ENCODE measurements at regions not wholly inside any gene's neighbourhood (a gene's known extent, or its start where the extent isn't known, plus 50 kb on each side); places are given as distances from the start of the nearest gene placed in this dataset.

DNA sequence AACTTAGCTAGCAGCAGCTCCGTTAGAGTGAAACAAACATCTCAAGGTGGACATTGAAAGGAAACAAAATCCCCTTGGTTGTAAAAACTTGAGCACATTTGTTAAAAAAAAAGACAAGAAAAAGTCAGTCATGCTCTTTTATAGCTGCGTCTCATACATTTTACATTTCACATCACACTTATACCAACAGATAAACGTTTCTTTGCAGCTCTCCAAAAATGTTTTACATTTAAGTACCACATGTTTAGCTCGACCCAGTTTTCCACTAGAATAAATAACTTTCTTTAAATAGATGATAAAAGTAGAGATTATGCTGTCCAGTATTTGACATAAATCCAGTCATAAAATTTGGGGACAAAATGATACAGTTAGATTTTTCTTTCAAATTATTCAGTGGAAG lies 297.0 kb upstream of the ST6GAL2 start:
- TF ChIP-seq CTCF (conservative IDR thresholded peaks at IDR 0.05; ENCODE audit: low read depth in 2 of 2): no peak
- TF ChIP-seq EZH2phosphoT487 (IDR thresholded peaks at IDR 0.05; ENCODE audit: unreplicated experiment): no peak
- no peak for TF ChIP-seq EZH2 (IDR thresholded peaks at IDR 0.05; ENCODE audit: low read depth, unreplicated experiment)
- no peak for TF ChIP-seq POLR2AphosphoS5 (IDR thresholded peaks at IDR 0.05; ENCODE audit: low read depth)
- TF ChIP-seq, protein P1, sequence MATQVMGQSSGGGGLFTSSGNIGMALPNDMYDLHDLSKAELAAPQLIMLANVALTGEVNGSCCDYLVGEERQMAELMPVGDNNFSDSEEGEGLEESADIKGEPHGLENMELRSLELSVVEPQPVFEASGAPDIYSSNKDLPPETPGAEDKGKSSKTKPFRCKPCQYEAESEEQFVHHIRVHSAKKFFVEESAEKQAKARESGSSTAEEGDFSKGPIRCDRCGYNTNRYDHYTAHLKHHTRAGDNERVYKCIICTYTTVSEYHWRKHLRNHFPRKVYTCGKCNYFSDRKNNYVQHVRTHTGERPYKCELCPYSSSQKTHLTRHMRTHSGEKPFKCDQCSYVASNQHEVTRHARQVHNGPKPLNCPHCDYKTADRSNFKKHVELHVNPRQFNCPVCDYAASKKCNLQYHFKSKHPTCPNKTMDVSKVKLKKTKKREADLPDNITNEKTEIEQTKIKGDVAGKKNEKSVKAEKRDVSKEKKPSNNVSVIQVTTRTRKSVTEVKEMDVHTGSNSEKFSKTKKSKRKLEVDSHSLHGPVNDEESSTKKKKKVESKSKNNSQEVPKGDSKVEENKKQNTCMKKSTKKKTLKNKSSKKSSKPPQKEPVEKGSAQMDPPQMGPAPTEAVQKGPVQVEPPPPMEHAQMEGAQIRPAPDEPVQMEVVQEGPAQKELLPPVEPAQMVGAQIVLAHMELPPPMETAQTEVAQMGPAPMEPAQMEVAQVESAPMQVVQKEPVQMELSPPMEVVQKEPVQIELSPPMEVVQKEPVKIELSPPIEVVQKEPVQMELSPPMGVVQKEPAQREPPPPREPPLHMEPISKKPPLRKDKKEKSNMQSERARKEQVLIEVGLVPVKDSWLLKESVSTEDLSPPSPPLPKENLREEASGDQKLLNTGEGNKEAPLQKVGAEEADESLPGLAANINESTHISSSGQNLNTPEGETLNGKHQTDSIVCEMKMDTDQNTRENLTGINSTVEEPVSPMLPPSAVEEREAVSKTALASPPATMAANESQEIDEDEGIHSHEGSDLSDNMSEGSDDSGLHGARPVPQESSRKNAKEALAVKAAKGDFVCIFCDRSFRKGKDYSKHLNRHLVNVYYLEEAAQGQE (IDR thresholded peaks at IDR 0.05; ENCODE audit: unreplicated experiment): no peak
- no peak for TF ChIP-seq ZNF331 (CRISPR knock-in tag; IDR thresholded peaks at IDR 0.05; ENCODE audit: low read depth)
- TF ChIP-seq ETS1 (IDR thresholded peaks at IDR 0.05): no peak
- no peak for TF ChIP-seq CREB1 (CRISPR knock-in tag; IDR thresholded peaks at IDR 0.05; ENCODE audit: low read depth)
- no peak for TF ChIP-seq STAT1 (IDR thresholded peaks at IDR 0.05; ENCODE audit: unreplicated experiment)
